Activated CD8-positive, alpha-beta T cell treated with anti-CD3 and anti-CD28 coated beads, Interleukin-2, amount 10 ng/mL, durations not matched to agents 7 days and 5 days (primary cell): ENCODE measurements at regions not wholly inside any gene's neighbourhood (a gene's known extent, or its start where the extent isn't known, plus 50 kb on each side); places are given as distances from the start of the nearest gene placed in this dataset.
"Not testable (repeated sequence)": the region's sequence is repeated elsewhere in the genome, so short reads cannot be mapped to it uniquely, and the experiment has no call there.

ENCODE experiments used
- ATAC-seq: fragments of 150-1000 bp; cut with Tn5 transposase; one replicate; pipeline ENCODE4 v1.10.0; 2021; ENCODE audit warnings: moderate library complexity
- CTCF ChIA-PET: fragments of 350-600 bp; sonication (Branson Sonifier 250); formaldehyde crosslinking; loops from one replicate; lab custom pipeline; 2021; ENCODE audit warnings: antibody characterized with exemption; lab: Charles Lee
- POLR2A ChIA-PET: fragments of 350-600 bp; sonication (Branson Sonifier 250); formaldehyde crosslinking; loops from one replicate; lab custom pipeline; 2021; ENCODE audit warnings: antibody characterized with exemption; lab: Charles Lee
- DNase-seq: peaks from one replicate; pipeline ENCODE4 v3.0.0-alpha.2; 2020
- H3K27ac Mint-ChIP-seq: one replicate; pipeline ENCODE4 v1.8.0; 2021; ENCODE audit warnings: mild to moderate bottlenecking, mixed read lengths
- H3K27me3 Mint-ChIP-seq: one replicate; pipeline ENCODE4 v1.8.0; 2021; ENCODE audit warnings: low read depth, mixed read lengths
- H3K36me3 Mint-ChIP-seq: one replicate; pipeline ENCODE4 v1.8.0; 2021; ENCODE audit warnings: low read depth, mixed read lengths
- H3K4me1 Mint-ChIP-seq: one replicate; pipeline ENCODE4 v1.8.0; 2021; ENCODE audit warnings: low read depth, mixed read lengths
- H3K4me3 Mint-ChIP-seq: one replicate; pipeline ENCODE4 v1.8.0; 2021; ENCODE audit warnings: mild to moderate bottlenecking, mixed read lengths
- H3K9me3 Mint-ChIP-seq: one replicate; pipeline ENCODE4 v1.8.0; 2022; ENCODE audit warnings: mixed read lengths; ENCODE audit not compliant: insufficient read depth

DNA sequence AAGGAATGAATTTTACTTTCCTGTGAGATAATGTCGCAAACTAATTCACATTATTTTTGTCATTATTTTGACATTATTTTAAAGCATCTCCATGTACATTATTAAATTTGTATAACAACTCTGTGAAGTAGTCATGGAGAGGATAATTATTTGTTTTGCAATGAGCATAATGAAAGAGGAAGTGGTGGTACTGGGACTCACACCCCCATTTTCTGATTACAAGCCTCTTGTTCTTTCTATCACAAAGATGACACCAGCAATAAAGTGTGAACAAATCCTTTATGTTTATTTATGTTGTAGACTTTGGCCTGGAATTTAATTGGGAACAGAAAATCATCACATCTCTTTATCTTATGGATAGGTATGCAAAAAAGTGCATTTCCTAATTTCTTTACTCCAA, 522.6 kb downstream of the TMEM135 start:
- Mint-ChIP-seq H3K27ac (no peak overlapping the region), H3K4me1 (no peaks in the 10 kb centered on the region), H3K27me3 (no peaks in the 10 kb centered on the region), H3K4me3 (no peak overlapping the region), H3K9me3 (no peaks in the 10 kb centered on the region), H3K36me3 (no peaks in the 10 kb centered on the region)
- ChIA-PET CTCF (no interaction called here), POLR2A (no interaction called here)
- DNase-seq (no peak), ATAC-seq (no peak)

DNA sequence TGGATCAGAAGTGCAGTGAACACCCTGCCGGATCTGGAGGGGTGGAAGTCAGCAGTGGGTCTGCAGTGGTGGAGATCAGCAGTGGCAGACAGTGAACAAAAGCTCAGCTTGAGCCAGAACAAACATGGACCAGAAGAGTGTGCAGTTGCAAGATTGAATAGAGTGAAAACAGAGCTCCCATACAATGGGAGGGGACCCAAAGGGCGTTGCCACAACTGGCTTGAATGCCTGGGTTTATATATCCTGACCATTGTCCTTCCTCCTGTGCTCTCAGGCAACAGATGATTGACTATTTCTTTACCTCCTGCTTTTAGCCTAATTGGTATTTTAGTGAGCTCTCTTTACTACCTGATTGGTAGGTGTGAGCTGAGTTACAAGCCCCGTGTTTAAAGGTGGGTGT, 522.1 kb downstream of the TMEM135 start:
- H3K9me3 Mint-ChIP-seq, POLR2A ChIA-PET, H3K4me1 Mint-ChIP-seq, CTCF ChIA-PET, DNase-seq, H3K27ac Mint-ChIP-seq, H3K4me3 Mint-ChIP-seq, ATAC-seq, H3K27me3 Mint-ChIP-seq, H3K36me3 Mint-ChIP-seq: not testable (repeated sequence)

DNA sequence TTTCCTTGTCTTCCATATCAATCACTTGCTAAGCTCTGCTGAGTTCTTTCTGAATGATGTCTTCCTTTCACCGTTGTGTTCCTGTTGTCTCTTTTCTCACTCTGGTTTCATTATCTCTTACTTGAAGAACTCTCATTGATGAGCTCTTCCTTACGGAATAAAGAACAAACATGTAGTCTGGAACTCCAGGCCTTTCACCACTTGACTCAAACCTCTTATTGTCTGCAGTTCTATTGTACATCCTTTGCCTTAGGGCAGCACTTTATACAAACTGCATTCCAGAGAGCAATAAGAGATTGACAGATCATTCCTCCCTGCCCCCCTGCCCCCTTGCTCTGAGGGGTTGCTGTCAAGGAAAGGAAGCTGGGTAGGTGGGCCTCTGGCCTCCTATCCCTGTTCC, 517.4 kb downstream of the TMEM135 start:
- CTCF ChIA-PET = no interaction called here
- ATAC-seq (no peak), DNase-seq (no peak)
- H3K36me3 Mint-ChIP-seq = no peaks in the 10 kb centered on the region
- no peaks in the 10 kb centered on the region for H3K9me3 Mint-ChIP-seq
- H3K4me1 Mint-ChIP-seq = no peaks in the 10 kb centered on the region
- no peak overlapping the region for H3K4me3 Mint-ChIP-seq
- H3K27ac Mint-ChIP-seq = no peak overlapping the region
- POLR2A ChIA-PET = no interaction called here
- no peaks in the 10 kb centered on the region for H3K27me3 Mint-ChIP-seq

DNA sequence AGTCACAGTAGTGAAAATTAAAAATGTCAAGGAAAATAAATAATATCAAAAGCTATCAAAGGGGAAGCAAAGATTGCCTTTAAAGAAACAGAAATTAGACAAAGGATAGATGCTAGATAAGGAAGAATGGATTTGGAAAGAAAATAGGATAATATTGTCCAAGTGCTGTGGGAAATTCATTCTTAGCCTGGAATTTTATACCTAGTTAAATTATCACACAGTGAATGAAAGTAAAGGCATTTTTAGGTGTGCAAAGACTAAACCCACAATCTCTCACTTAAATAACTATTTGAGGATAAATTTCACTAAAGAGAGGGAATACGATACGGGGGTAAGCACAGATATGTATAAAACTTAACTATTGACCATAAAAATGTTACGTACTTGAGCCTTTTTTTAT, 511.1 kb downstream of the TMEM135 start:
- Mint-ChIP-seq H3K4me3 (no peak overlapping the region), H3K27me3 (no peaks in the 10 kb centered on the region), H3K4me1 (no peaks in the 10 kb centered on the region), H3K27ac (no peak overlapping the region), H3K9me3 (peaks cover 13% of the 10 kb centered on the region), H3K36me3 (no peaks in the 10 kb centered on the region)
- ChIA-PET POLR2A (no interaction called here), CTCF (no interaction called here)
- no peak for ATAC-seq
- no peak for DNase-seq

DNA sequence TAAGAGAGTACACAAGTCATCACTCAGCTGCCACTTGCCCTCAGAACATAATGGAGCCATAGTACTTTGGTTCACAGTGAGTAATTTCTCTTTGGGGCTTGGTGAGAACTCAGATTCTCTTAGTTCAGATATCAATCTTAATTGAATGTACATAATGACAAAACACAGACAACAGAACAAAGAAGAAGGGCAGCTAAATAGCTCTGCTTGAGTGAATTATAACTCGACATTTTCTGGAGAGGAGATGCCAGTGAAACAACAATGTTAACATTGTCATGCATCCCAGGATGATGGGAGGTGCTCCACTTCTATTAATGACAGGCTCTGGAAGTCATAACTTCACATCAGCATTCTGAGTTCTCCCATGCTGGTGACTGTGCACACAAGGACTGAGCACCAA, 508.1 kb downstream of the TMEM135 start:
- ChIA-PET CTCF (no interaction called here), POLR2A (no interaction called here)
- ATAC-seq = no peak
- no peaks in the 10 kb centered on the region for H3K27me3 Mint-ChIP-seq
- no peaks in the 10 kb centered on the region for H3K36me3 Mint-ChIP-seq
- H3K27ac Mint-ChIP-seq = no peak overlapping the region
- peaks cover 26% of the 10 kb centered on the region for H3K9me3 Mint-ChIP-seq
- no peak overlapping the region for H3K4me3 Mint-ChIP-seq
- DNase-seq = no peak
- no peaks in the 10 kb centered on the region for H3K4me1 Mint-ChIP-seq

DNA sequence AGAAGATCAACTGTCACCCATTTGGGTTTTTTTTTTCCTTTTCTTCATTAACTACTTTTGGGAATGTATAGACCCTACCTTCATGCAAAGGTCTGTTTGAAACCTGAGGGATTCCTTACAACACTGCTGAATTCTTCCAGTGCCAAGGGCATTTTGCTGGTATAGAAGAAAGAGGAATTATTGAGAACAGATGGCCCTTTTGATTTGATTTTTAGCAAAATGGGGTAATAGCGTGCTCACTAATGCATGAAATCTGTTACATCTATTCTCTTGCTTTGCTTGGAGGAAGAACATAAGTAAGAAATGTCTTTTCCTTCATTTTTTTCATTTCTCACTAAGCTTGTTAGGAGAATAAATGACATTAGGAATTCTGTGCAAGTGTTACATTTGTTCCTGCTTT, 501.9 kb downstream of the TMEM135 start:
- no peak for DNase-seq
- CTCF ChIA-PET = no interaction called here
- no peak overlapping the region for H3K4me3 Mint-ChIP-seq
- no peak for ATAC-seq
- H3K36me3 Mint-ChIP-seq = no peaks in the 10 kb centered on the region
- POLR2A ChIA-PET = no interaction called here
- no peaks in the 10 kb centered on the region for H3K27me3 Mint-ChIP-seq
- H3K9me3 Mint-ChIP-seq = peaks cover 15% of the 10 kb centered on the region
- no peak overlapping the region for H3K27ac Mint-ChIP-seq
- no peaks in the 10 kb centered on the region for H3K4me1 Mint-ChIP-seq

DNA sequence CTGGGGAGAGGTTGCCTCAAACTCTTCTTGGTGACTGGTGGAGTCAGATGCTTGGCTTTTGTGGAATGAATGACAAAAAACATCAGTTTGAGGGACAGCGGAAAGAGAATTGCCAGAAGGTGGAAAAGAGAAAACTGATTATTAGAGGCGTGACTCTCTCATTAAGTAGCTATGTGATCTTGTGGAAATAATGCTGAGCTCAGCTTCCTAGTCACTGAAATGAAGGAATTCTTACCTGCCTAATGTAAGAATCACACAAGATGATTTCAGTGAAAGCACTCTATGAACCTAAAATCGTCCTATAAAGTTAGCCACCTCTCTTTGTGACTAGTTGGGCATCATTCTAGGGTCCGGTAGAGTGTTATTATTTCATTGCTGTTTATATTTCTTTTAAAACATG, 498.8 kb downstream of the TMEM135 start:
- ATAC-seq = no peak

DNA sequence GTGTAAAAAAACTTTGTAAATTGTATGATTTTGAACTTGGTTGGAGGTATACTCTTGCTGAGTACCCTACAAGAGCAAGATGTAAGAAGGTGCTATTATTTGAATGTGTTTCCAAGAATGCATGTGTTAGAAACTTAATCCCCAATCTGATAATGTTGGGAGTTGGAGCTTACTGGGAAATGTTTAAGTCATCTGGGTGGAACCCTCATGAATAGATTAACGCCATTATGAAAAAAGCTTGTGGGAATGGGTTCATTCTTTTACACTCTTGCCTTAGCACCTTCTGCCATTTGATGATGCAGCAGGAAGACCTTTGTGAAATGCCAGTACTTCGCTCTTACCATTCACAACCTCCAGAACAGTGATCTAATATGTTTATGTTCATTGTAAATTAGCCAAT, 498.3 kb downstream of the TMEM135 start:
- no peaks in the 10 kb centered on the region for H3K9me3 Mint-ChIP-seq
- no peaks in the 10 kb centered on the region for H3K27me3 Mint-ChIP-seq
- H3K27ac Mint-ChIP-seq = no peak overlapping the region
- DNase-seq = no peak
- no peak overlapping the region for H3K4me3 Mint-ChIP-seq
- H3K4me1 Mint-ChIP-seq = no peaks in the 10 kb centered on the region
- ChIA-PET CTCF (no interaction called here), POLR2A (no interaction called here)
- no peaks in the 10 kb centered on the region for H3K36me3 Mint-ChIP-seq
- ATAC-seq = no peak

More for the DNA sequence above, 498.8 kb downstream of the TMEM135 start:
- Mint-ChIP-seq H3K4me1 (no peaks in the 10 kb centered on the region), H3K9me3 (no peaks in the 10 kb centered on the region), H3K36me3 (no peaks in the 10 kb centered on the region), H3K27me3 (no peaks in the 10 kb centered on the region), H3K4me3 (no peak overlapping the region), H3K27ac (no peak overlapping the region)
- no peak for DNase-seq
- CTCF ChIA-PET = no interaction called here
- POLR2A ChIA-PET = no interaction called here

DNA sequence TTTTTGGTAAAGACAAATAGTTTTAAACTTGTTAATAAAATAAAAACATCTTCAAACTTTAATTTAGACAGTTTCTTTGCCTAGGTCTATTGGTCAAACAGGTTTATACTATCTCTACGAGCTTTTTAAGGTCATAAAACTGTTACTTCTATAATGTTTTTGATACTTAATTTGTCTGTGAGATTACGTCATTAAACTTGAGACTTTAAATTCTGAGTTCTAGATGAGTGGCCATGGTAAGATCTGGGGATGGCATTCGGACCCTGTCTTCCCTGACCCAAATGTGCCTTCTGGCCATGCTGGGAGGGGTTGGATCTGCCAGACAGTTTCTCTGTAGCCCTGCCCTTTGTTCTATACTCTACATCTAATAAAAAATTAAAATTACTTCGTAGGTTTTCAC, 497.8 kb downstream of the TMEM135 start:
- CTCF ChIA-PET = no interaction called here
- DNase-seq (no peak), ATAC-seq (no peak)
- POLR2A ChIA-PET = no interaction called here
- Mint-ChIP-seq H3K4me1 (no peaks in the 10 kb centered on the region), H3K27me3 (no peaks in the 10 kb centered on the region), H3K4me3 (no peak overlapping the region), H3K9me3 (no peaks in the 10 kb centered on the region), H3K27ac (no peak overlapping the region), H3K36me3 (no peaks in the 10 kb centered on the region)

DNA sequence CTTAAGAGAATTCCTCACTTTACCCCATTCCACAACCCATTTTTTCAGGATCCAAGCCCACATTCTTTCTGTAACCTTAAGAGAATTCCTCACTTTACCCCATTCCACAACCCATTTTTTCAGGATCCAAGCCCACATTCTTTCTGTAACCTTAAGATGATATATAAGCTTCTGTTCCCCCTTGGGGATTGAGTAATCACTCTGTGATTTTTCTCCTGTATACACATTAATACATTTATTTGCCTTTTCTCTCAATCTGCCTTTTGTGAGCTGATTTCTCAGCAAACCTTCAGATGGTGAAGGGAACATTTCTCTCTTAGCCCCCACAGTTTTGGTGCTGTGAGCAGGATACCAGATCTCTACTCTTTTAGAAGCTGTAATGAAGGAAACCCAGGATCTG, 494.1 kb downstream of the TMEM135 start:
- H3K4me1 Mint-ChIP-seq, H3K27ac Mint-ChIP-seq, ATAC-seq, H3K9me3 Mint-ChIP-seq, H3K27me3 Mint-ChIP-seq, H3K4me3 Mint-ChIP-seq, POLR2A ChIA-PET, CTCF ChIA-PET, H3K36me3 Mint-ChIP-seq, DNase-seq: not testable (repeated sequence)

DNA sequence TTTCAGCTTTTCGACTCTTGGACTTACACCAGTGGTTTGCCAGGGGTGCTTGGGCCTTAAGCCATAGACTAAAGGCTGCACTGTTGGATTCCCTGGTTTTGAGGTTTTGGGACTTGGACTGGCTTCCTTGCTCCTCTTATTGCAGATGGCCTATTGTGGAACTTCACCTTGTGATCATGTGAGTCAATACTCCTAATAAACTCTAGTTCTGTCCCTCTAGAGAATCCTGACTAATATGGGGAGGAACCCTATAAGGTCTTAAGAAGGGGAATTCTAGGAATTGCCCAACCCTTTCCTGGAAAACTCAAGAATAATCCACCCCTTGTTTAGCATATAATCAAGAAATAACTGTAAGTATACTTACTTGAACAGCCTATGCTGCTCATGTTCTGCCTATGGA, 491.8 kb downstream of the TMEM135 start:
- H3K27me3 Mint-ChIP-seq = no peaks in the 10 kb centered on the region
- H3K4me1 Mint-ChIP-seq = no peaks in the 10 kb centered on the region
- no peak overlapping the region for H3K4me3 Mint-ChIP-seq
- H3K36me3 Mint-ChIP-seq = no peaks in the 10 kb centered on the region
- H3K9me3 Mint-ChIP-seq = no peaks in the 10 kb centered on the region
- ATAC-seq (no peak), DNase-seq (no peak)
- ChIA-PET POLR2A (no interaction called here), CTCF (no interaction called here)
- H3K27ac Mint-ChIP-seq = no peak overlapping the region

DNA sequence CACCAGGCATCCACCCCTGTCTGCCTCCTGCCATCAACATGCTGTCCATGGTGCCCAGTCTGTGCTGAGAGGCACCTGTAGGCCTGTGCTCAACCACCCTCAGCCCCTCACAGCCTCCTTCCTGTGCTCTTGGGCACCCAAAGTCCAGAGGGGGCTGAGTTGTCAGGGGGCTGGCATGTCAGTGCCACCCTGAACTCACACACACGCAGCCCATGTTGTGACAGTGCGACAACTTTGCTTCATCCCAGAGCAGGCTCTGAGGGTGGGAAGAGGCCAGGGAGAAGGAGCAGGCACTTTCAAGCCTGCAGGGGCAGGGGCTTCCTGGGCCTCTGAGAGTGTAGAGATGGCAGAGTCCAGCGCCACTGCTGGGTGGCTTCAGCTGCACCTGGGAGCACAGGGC, 491.0 kb downstream of the TMEM135 start:
- ATAC-seq = no peak
- H3K27ac Mint-ChIP-seq = no peak overlapping the region
- no peaks in the 10 kb centered on the region for H3K36me3 Mint-ChIP-seq
- ChIA-PET POLR2A (no interaction called here), CTCF (no interaction called here)
- no peaks in the 10 kb centered on the region for H3K9me3 Mint-ChIP-seq
- no peak for DNase-seq
- no peak overlapping the region for H3K4me3 Mint-ChIP-seq
- no peaks in the 10 kb centered on the region for H3K4me1 Mint-ChIP-seq
- no peaks in the 10 kb centered on the region for H3K27me3 Mint-ChIP-seq

DNA sequence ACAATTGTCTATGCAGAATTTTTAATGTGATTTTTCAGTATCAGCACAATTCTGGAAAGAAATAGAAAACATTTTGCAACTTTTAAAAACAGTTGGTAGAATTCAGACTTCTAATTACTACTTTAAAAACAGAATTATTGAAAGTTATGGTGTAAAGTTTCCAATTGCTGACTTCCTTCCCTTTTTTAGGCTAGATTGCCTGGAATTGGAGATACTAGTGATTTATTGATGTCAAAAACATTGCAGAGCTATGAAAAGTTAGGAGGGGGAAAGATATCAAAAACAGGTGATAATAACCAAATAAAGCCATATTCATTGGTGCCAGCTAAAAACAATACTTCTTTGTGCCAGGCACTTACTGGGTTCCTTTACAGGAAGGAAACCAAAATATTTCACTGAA, 485.5 kb downstream of the TMEM135 start:
- Mint-ChIP-seq H3K36me3 (no peaks in the 10 kb centered on the region), H3K27ac (no peak overlapping the region), H3K4me1 (no peaks in the 10 kb centered on the region), H3K4me3 (no peak overlapping the region), H3K27me3 (no peaks in the 10 kb centered on the region), H3K9me3 (no peaks in the 10 kb centered on the region)
- ATAC-seq = no peak
- CTCF ChIA-PET = no interaction called here
- POLR2A ChIA-PET = no interaction called here
- no peak for DNase-seq
